Activated naive CD8-positive, alpha-beta T cell treated with anti-CD3 and anti-CD28 coated beads for 36 hours (primary cell): ENCODE measurements at regions not wholly inside any gene's neighbourhood (a gene's known extent, or its start where the extent isn't known, plus 50 kb on each side); places are given as distances from the start of the nearest gene placed in this dataset.

ENCODE experiments used
- DNase-seq: peaks from one replicate; pipeline ENCODE4 v3.0.0; 2021
- H3K27ac Mint-ChIP-seq: one replicate; pipeline ENCODE4 v1.8.0; 2022; ENCODE audit warnings: mild to moderate bottlenecking, moderate library complexity, mixed read lengths
- H3K27me3 Mint-ChIP-seq: one replicate; pipeline ENCODE4 v1.8.0; 2022; ENCODE audit warnings: mild to moderate bottlenecking, mixed read lengths
- H3K36me3 Mint-ChIP-seq: one replicate; pipeline ENCODE4 v1.8.0; 2021; ENCODE audit warnings: mild to moderate bottlenecking, mixed read lengths
- H3K4me1 Mint-ChIP-seq: one replicate; pipeline ENCODE4 v1.8.0; 2021; ENCODE audit warnings: mixed read lengths
- H3K4me3 Mint-ChIP-seq: one replicate; pipeline ENCODE4 v1.8.0; 2022; ENCODE audit warnings: mild to moderate bottlenecking, moderate library complexity, mixed read lengths
- H3K9me3 Mint-ChIP-seq: one replicate; pipeline ENCODE4 v1.8.0; 2022; ENCODE audit warnings: mixed read lengths

- Mint-ChIP-seq H3K4me1 (no peaks in the 10 kb centered on the region), H3K27ac (no peak overlapping the region), H3K27me3 (no peaks in the 10 kb centered on the region), H3K9me3 (peaks cover 4% of the 10 kb centered on the region), H3K4me3 (no peak overlapping the region), H3K36me3 (no peaks in the 10 kb centered on the region)
- no peak for DNase-seq
Measured at GRCh38 chr12:23093488-23093887, 468.5 kb downstream of the ETNK1 start.

GRCh38 chr12:23096321-23096720, 471.4 kb downstream of the ETNK1 start:
- no peaks in the 10 kb centered on the region for H3K27me3 Mint-ChIP-seq
- no peaks in the 10 kb centered on the region for H3K9me3 Mint-ChIP-seq
- no peak overlapping the region for H3K4me3 Mint-ChIP-seq
- H3K4me1 Mint-ChIP-seq = no peaks in the 10 kb centered on the region
- no peak overlapping the region for H3K27ac Mint-ChIP-seq
- no peaks in the 10 kb centered on the region for H3K36me3 Mint-ChIP-seq
- no peak for DNase-seq

GRCh38 chr12:23098110-23098509, 473.1 kb downstream of the ETNK1 start:
- Mint-ChIP-seq H3K36me3 (no peaks in the 10 kb centered on the region), H3K4me3 (no peak overlapping the region), H3K4me1 (no peaks in the 10 kb centered on the region), H3K9me3 (no peaks in the 10 kb centered on the region), H3K27me3 (no peaks in the 10 kb centered on the region), H3K27ac (no peak overlapping the region)
- no peak for DNase-seq

- Mint-ChIP-seq H3K27ac (no peak overlapping the region), H3K4me1 (no peaks in the 10 kb centered on the region), H3K9me3 (no peaks in the 10 kb centered on the region), H3K4me3 (no peak overlapping the region), H3K27me3 (no peaks in the 10 kb centered on the region), H3K36me3 (no peaks in the 10 kb centered on the region)
- no peak for DNase-seq
Measured at GRCh38 chr12:23098517-23098916, 473.5 kb downstream of the ETNK1 start.

- Mint-ChIP-seq H3K27me3 (no peaks in the 10 kb centered on the region), H3K27ac (no peak overlapping the region), H3K4me3 (no peak overlapping the region), H3K9me3 (no peaks in the 10 kb centered on the region), H3K36me3 (no peaks in the 10 kb centered on the region), H3K4me1 (no peaks in the 10 kb centered on the region)
- DNase-seq = no peak
Measured at GRCh38 chr12:23099104-23099503, 474.1 kb downstream of the ETNK1 start.

GRCh38 chr12:23099604-23100003, 474.6 kb downstream of the ETNK1 start:
- Mint-ChIP-seq H3K4me1 (no peaks in the 10 kb centered on the region), H3K4me3 (no peak overlapping the region), H3K36me3 (no peaks in the 10 kb centered on the region), H3K27me3 (no peaks in the 10 kb centered on the region), H3K9me3 (no peaks in the 10 kb centered on the region), H3K27ac (no peak overlapping the region)
- no peak for DNase-seq

GRCh38 chr12:23108957-23109356, 484.0 kb downstream of the ETNK1 start:
- Mint-ChIP-seq H3K9me3 (peaks cover 4% of the 10 kb centered on the region), H3K36me3 (no peaks in the 10 kb centered on the region), H3K4me1 (no peaks in the 10 kb centered on the region), H3K27ac (no peak overlapping the region), H3K4me3 (no peak overlapping the region), H3K27me3 (no peaks in the 10 kb centered on the region)
- DNase-seq = no peak

- no peak overlapping the region for H3K27ac Mint-ChIP-seq
- no peaks in the 10 kb centered on the region for H3K27me3 Mint-ChIP-seq
- H3K4me1 Mint-ChIP-seq = no peaks in the 10 kb centered on the region
- no peaks in the 10 kb centered on the region for H3K36me3 Mint-ChIP-seq
- H3K4me3 Mint-ChIP-seq = no peak overlapping the region
- no peak for DNase-seq
- peaks cover 4% of the 10 kb centered on the region for H3K9me3 Mint-ChIP-seq
Measured at GRCh38 chr12:23113781-23114180, 488.8 kb downstream of the ETNK1 start.

- Mint-ChIP-seq H3K36me3 (no peaks in the 10 kb centered on the region), H3K27me3 (no peaks in the 10 kb centered on the region), H3K27ac (no peak overlapping the region), H3K4me3 (no peak overlapping the region), H3K4me1 (no peaks in the 10 kb centered on the region), H3K9me3 (peaks cover 4% of the 10 kb centered on the region)
- DNase-seq = no peak
Measured at GRCh38 chr12:23115984-23116383, 491.0 kb downstream of the ETNK1 start.

- Mint-ChIP-seq H3K4me1 (no peaks in the 10 kb centered on the region), H3K4me3 (no peak overlapping the region), H3K27me3 (no peaks in the 10 kb centered on the region), H3K27ac (no peak overlapping the region), H3K9me3 (no peaks in the 10 kb centered on the region), H3K36me3 (no peaks in the 10 kb centered on the region)
- DNase-seq = no peak
Measured at GRCh38 chr12:23126794-23127193, 501.8 kb downstream of the ETNK1 start.

- no peaks in the 10 kb centered on the region for H3K9me3 Mint-ChIP-seq
- no peaks in the 10 kb centered on the region for H3K36me3 Mint-ChIP-seq
- no peak overlapping the region for H3K4me3 Mint-ChIP-seq
- no peak for DNase-seq
- H3K27ac Mint-ChIP-seq = no peak overlapping the region
- no peaks in the 10 kb centered on the region for H3K27me3 Mint-ChIP-seq
- H3K4me1 Mint-ChIP-seq = no peaks in the 10 kb centered on the region
Measured at GRCh38 chr12:23127701-23128100, 502.7 kb downstream of the ETNK1 start.

- H3K36me3 Mint-ChIP-seq = no peaks in the 10 kb centered on the region
Measured at GRCh38 chr12:23128462-23128861, 503.5 kb downstream of the ETNK1 start.

GRCh38 chr12:23132357-23132756, 507.4 kb downstream of the ETNK1 start:
- Mint-ChIP-seq H3K27ac (no peak overlapping the region), H3K9me3 (no peaks in the 10 kb centered on the region), H3K36me3 (no peaks in the 10 kb centered on the region), H3K4me3 (no peak overlapping the region), H3K27me3 (no peaks in the 10 kb centered on the region), H3K4me1 (no peaks in the 10 kb centered on the region)
- DNase-seq = no peak

More at GRCh38 chr12:23128462-23128861, 503.5 kb downstream of the ETNK1 start:
- H3K9me3 Mint-ChIP-seq = no peaks in the 10 kb centered on the region
- no peaks in the 10 kb centered on the region for H3K4me1 Mint-ChIP-seq
- no peak for DNase-seq
- H3K4me3 Mint-ChIP-seq = no peak overlapping the region
- H3K27ac Mint-ChIP-seq = no peak overlapping the region
- H3K27me3 Mint-ChIP-seq = no peaks in the 10 kb centered on the region

GRCh38 chr12:23133471-23133870, 508.5 kb downstream of the ETNK1 start:
- no peaks in the 10 kb centered on the region for H3K9me3 Mint-ChIP-seq
- no peak for DNase-seq
- H3K27me3 Mint-ChIP-seq = no peaks in the 10 kb centered on the region
- no peak overlapping the region for H3K4me3 Mint-ChIP-seq
- H3K27ac Mint-ChIP-seq = no peak overlapping the region
- H3K4me1 Mint-ChIP-seq = no peaks in the 10 kb centered on the region
- H3K36me3 Mint-ChIP-seq = no peaks in the 10 kb centered on the region

- Mint-ChIP-seq H3K9me3 (no peaks in the 10 kb centered on the region), H3K27me3 (peaks cover 3% of the 10 kb centered on the region), H3K27ac (no peak overlapping the region), H3K4me1 (no peaks in the 10 kb centered on the region), H3K36me3 (no peaks in the 10 kb centered on the region), H3K4me3 (no peak overlapping the region)
- no peak for DNase-seq
Measured at GRCh38 chr12:23139026-23139425, 514.1 kb downstream of the ETNK1 start.

GRCh38 chr12:23140710-23141109, 515.7 kb downstream of the ETNK1 start:
- H3K4me3 Mint-ChIP-seq = no peak overlapping the region
- H3K9me3 Mint-ChIP-seq = peaks cover 5% of the 10 kb centered on the region
- peaks cover 3% of the 10 kb centered on the region for H3K27me3 Mint-ChIP-seq
- H3K4me1 Mint-ChIP-seq = no peaks in the 10 kb centered on the region
- DNase-seq = no peak
- no peaks in the 10 kb centered on the region for H3K36me3 Mint-ChIP-seq
- H3K27ac Mint-ChIP-seq = no peak overlapping the region

GRCh38 chr12:23141335-23141734, 516.4 kb downstream of the ETNK1 start:
- H3K27ac Mint-ChIP-seq = no peak overlapping the region
- H3K4me3 Mint-ChIP-seq = no peak overlapping the region
- H3K36me3 Mint-ChIP-seq = no peaks in the 10 kb centered on the region
- peaks cover 5% of the 10 kb centered on the region for H3K9me3 Mint-ChIP-seq
- DNase-seq = no peak
- no peaks in the 10 kb centered on the region for H3K4me1 Mint-ChIP-seq
- peaks cover 3% of the 10 kb centered on the region for H3K27me3 Mint-ChIP-seq
